Activated CD4-positive, alpha-beta T cell treated with anti-CD3 and anti-CD28 coated beads for 4 hours (primary cell): ENCODE measurements at regions not wholly inside any gene's neighbourhood (a gene's known extent, or its start where the extent isn't known, plus 50 kb on each side); places are given as distances from the start of the nearest gene placed in this dataset.

ENCODE experiments used
- DNase-seq, 2 donors: peaks; one replicate each; pipeline ENCODE4 v3.0.0-alpha.2; 2020

- no peak for DNase-seq
Measured at GRCh38 chr18:24530630-24531111, 70.2 kb downstream of the HRH4 start.

GRCh38 chr18:24534271-24534670 lies 73.8 kb downstream of the HRH4 start:
- no peak for DNase-seq

GRCh38 chr18:24534737-24535136 lies 74.3 kb downstream of the HRH4 start:
- no peak for DNase-seq

GRCh38 chr18:24535527-24536295 lies 75.3 kb downstream of the HRH4 start:
- no peak for DNase-seq

GRCh38 chr18:24536326-24536725 lies 75.9 kb downstream of the HRH4 start:
- no peak for DNase-seq

GRCh38 chr18:24536834-24537233 lies 76.4 kb downstream of the HRH4 start:
- no peak for DNase-seq

GRCh38 chr18:24538414-24539264 lies 78.2 kb downstream of the HRH4 start:
- no peak for DNase-seq

- no peak for DNase-seq
Measured at GRCh38 chr18:24539866-24540617, 79.6 kb downstream of the HRH4 start.

GRCh38 chr18:24540896-24541295 lies 80.5 kb downstream of the HRH4 start:
- no peak for DNase-seq

GRCh38 chr18:24543086-24543794 lies 82.8 kb downstream of the HRH4 start:
- no peak for DNase-seq

GRCh38 chr18:24543795-24544498 lies 83.5 kb downstream of the HRH4 start:
- DNase-seq, result no peak

GRCh38 chr18:24544949-24545348 lies 84.5 kb downstream of the HRH4 start:
- DNase-seq, result no peak

GRCh38 chr18:24545651-24546050 lies 85.2 kb downstream of the HRH4 start:
- DNase-seq, result no peak

GRCh38 chr18:24546307-24546706 lies 85.9 kb downstream of the HRH4 start:
- no peak for DNase-seq

GRCh38 chr18:24548583-24548982 lies 88.1 kb downstream of the HRH4 start:
- DNase-seq, result no peak

- DNase-seq, result no peak
Measured at GRCh38 chr18:24552218-24552617, 91.8 kb downstream of the HRH4 start.

- no peak for DNase-seq
Measured at GRCh38 chr18:24553571-24554285, 93.3 kb downstream of the HRH4 start.

- no peak for DNase-seq
Measured at GRCh38 chr18:24558403-24558802, 98.0 kb downstream of the HRH4 start.

GRCh38 chr18:24559526-24559925 lies 99.1 kb downstream of the HRH4 start:
- no peak for DNase-seq

GRCh38 chr18:24560511-24560981 lies 100.1 kb downstream of the HRH4 start:
- DNase-seq, result no peak

GRCh38 chr18:24561369-24561965 lies 101.0 kb downstream of the HRH4 start:
- DNase-seq, result no peak
